ENCODE measurements at regions not wholly inside any gene's neighbourhood (a gene's known extent, or its start where the extent isn't known, plus 50 kb on each side); places are given as distances from the start of the nearest gene placed in this dataset.

DNA sequence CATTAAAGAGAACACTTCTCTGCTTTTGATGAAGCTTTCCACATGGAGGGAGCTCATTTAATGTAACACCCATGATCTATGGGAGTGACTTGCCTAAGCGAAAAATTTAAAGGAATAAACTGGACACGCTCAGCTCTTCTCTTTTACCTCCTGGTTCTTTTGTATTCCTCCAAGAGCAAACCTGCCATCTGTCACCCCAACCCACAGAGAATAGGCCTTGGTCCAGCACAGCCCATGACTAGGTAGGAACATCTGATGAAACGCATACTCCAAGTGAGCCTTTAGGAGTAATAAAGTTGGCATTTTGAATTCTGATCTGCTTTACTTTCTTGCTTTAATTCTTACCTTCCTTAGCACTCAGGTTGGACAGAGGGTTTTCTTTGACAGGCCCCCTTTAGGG lies 389.0 kb downstream of the HNRNPD start:
- 86 to 94% methylated on average over 3 of the region's 3 CpGs for WGBS, 2 donors
- intact Hi-C loops (cut with DNase I) = no loop called here
- Histone ChIP-seq H3K9me3 (ENCODE audit: control insufficient read depth, low read length) (peaks cover 1% of the 10 kb centered on the region), H3K4me3 (ENCODE audit: low read length in 2 of 2) (no peak overlapping the region), H3K27ac (ENCODE audit: low read depth in 1 of 2, low read length in 2 of 2) (no peak overlapping the region), H3K4me1 (ENCODE audit: control insufficient read depth in 1 of 2, insufficient read depth in 2 of 2, low read length in 2 of 2) (no peaks in the 10 kb centered on the region), H3K36me3 (ENCODE audit: control insufficient read depth in 1 of 2, insufficient read depth in 2 of 2, low read length in 1 of 2) (no peaks in the 10 kb centered on the region), H3K27me3 (ENCODE audit: control insufficient read depth in 1 of 2, insufficient read depth in 2 of 2, low read length in 1 of 2) (no peaks in the 10 kb centered on the region)
- ATAC-seq (ENCODE audit: low FRiP score) (no peak), DNase-seq (no peak)

- intact Hi-C loops (cut with DNase I) = no loop called here
- H3K4me3 ChIP-seq (ENCODE audit: low read length in 2 of 2) = no peak overlapping the region
- DNase-seq = no peak
- H3K27ac ChIP-seq (ENCODE audit: low read depth in 1 of 2, low read length in 2 of 2) = no peak overlapping the region
- 72 to 76% methylated on average over 2 of the region's 2 CpGs for WGBS, 2 donors
- no peaks in the 10 kb centered on the region for H3K36me3 ChIP-seq (ENCODE audit: control insufficient read depth in 1 of 2, insufficient read depth in 2 of 2, low read length in 1 of 2)
- H3K4me1 ChIP-seq (ENCODE audit: control insufficient read depth in 1 of 2, insufficient read depth in 2 of 2, low read length in 2 of 2) = no peaks in the 10 kb centered on the region
- peaks cover 1% of the 10 kb centered on the region for H3K9me3 ChIP-seq (ENCODE audit: control insufficient read depth, low read length)
- ATAC-seq (ENCODE audit: low FRiP score) = no peak
- H3K27me3 ChIP-seq (ENCODE audit: control insufficient read depth in 1 of 2, insufficient read depth in 2 of 2, low read length in 1 of 2) = no peaks in the 10 kb centered on the region
These were observed 390.8 kb downstream of the HNRNPD start for GRCh38 chr4:81982846-81983540.

GRCh38 chr4:81981218-81981617 lies 392.6 kb downstream of the HNRNPD start:
- peaks cover 1% of the 10 kb centered on the region for H3K9me3 ChIP-seq (ENCODE audit: control insufficient read depth, low read length)
- no peaks in the 10 kb centered on the region for H3K27me3 ChIP-seq (ENCODE audit: control insufficient read depth in 1 of 2, insufficient read depth in 2 of 2, low read length in 1 of 2)
- intact Hi-C loops (cut with DNase I) = no loop called here
- no peaks in the 10 kb centered on the region for H3K4me1 ChIP-seq (ENCODE audit: control insufficient read depth in 1 of 2, insufficient read depth in 2 of 2, low read length in 2 of 2)
- DNase-seq (no peak), ATAC-seq (ENCODE audit: low FRiP score) (no peak)
- no peaks in the 10 kb centered on the region for H3K36me3 ChIP-seq (ENCODE audit: control insufficient read depth in 1 of 2, insufficient read depth in 2 of 2, low read length in 1 of 2)
- WGBS, 2 donors = 83 to 88% methylated on average over 3 of the region's 3 CpGs
- H3K4me3 ChIP-seq (ENCODE audit: low read length in 2 of 2) = no peak overlapping the region
- no peak overlapping the region for H3K27ac ChIP-seq (ENCODE audit: low read depth in 1 of 2, low read length in 2 of 2)

DNA sequence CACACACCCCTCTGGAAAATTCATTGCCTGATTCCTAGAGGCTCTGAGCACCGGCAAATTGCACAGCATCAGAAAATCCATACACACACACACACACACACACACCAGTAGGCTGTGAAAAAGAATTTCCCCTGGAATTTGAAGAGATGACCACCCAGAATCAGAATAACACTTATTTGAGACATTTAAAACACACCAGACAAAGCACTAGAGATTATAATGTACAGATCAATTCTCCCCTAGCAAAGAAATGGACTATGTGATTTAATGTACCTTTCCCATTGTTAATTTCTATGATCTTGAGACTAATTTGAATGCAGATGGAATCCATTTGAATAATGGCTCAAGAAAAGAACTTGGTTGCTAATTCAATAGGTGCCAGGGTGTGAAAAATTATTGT lies 399.3 kb downstream of the HNRNPD start:
- no peaks in the 10 kb centered on the region for H3K9me3 ChIP-seq (ENCODE audit: control insufficient read depth, low read length)
- H3K36me3 ChIP-seq (ENCODE audit: control insufficient read depth in 1 of 2, insufficient read depth in 2 of 2, low read length in 1 of 2) = no peaks in the 10 kb centered on the region
- intact Hi-C loops (cut with DNase I) = no loop called here
- H3K27ac ChIP-seq (ENCODE audit: low read depth in 1 of 2, low read length in 2 of 2) = no peak overlapping the region
- H3K27me3 ChIP-seq (ENCODE audit: control insufficient read depth in 1 of 2, insufficient read depth in 2 of 2, low read length in 1 of 2) = no peaks in the 10 kb centered on the region
- DNase-seq = no peak
- ATAC-seq (ENCODE audit: low FRiP score) = no peak
- H3K4me3 ChIP-seq (ENCODE audit: low read length in 2 of 2) = no peak overlapping the region
- 26 to 30% methylated on average over 1 of the region's 1 CpG for WGBS, 2 donors
- no peaks in the 10 kb centered on the region for H3K4me1 ChIP-seq (ENCODE audit: control insufficient read depth in 1 of 2, insufficient read depth in 2 of 2, low read length in 2 of 2)

- 64 to 68% methylated on average over 4 of the region's 4 CpGs for WGBS, 2 donors
- Histone ChIP-seq H3K4me1 (ENCODE audit: control insufficient read depth in 1 of 2, insufficient read depth in 2 of 2, low read length in 2 of 2) (no peaks in the 10 kb centered on the region), H3K4me3 (ENCODE audit: low read length in 2 of 2) (no peak overlapping the region), H3K36me3 (ENCODE audit: control insufficient read depth in 1 of 2, insufficient read depth in 2 of 2, low read length in 1 of 2) (no peaks in the 10 kb centered on the region), H3K9me3 (ENCODE audit: control insufficient read depth, low read length) (no peaks in the 10 kb centered on the region), H3K27ac (ENCODE audit: low read depth in 1 of 2, low read length in 2 of 2) (no peak overlapping the region), H3K27me3 (ENCODE audit: control insufficient read depth in 1 of 2, insufficient read depth in 2 of 2, low read length in 1 of 2) (no peaks in the 10 kb centered on the region)
- DNase-seq (no peak), ATAC-seq (ENCODE audit: low FRiP score) (no peak)
- intact Hi-C loops (cut with DNase I) = no loop called here
These were observed 402.0 kb downstream of the HNRNPD start for GRCh38 chr4:81971637-81972381.

DNA sequence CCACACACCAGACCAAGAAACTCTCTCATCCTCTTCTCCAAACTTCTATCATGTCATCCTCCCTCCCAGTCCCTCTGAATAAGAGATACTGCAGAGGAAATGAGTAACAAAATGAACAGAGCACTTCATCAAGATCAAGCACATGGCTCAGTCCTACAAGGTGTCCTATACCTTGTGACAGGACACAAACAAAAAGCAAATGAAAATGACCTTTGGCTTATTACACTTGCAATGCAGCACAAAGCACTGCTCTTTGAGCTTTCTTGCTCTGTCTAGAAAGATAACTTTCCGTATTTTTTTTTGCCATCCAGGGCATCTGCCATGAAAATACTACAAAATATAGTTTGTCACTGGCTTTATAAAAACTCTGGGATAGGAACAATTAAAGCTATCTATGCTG lies 402.7 kb downstream of the HNRNPD start:
- ATAC-seq (ENCODE audit: low FRiP score) (no peak), DNase-seq (no peak)
- no peaks in the 10 kb centered on the region for H3K27me3 ChIP-seq (ENCODE audit: control insufficient read depth in 1 of 2, insufficient read depth in 2 of 2, low read length in 1 of 2)
- H3K36me3 ChIP-seq (ENCODE audit: control insufficient read depth in 1 of 2, insufficient read depth in 2 of 2, low read length in 1 of 2) = no peaks in the 10 kb centered on the region
- no peaks in the 10 kb centered on the region for H3K4me1 ChIP-seq (ENCODE audit: control insufficient read depth in 1 of 2, insufficient read depth in 2 of 2, low read length in 2 of 2)
- H3K4me3 ChIP-seq (ENCODE audit: low read length in 2 of 2) = no peak overlapping the region
- WGBS, 2 donors = 78 to 87% methylated on average over 1 of the region's 1 CpG
- H3K9me3 ChIP-seq (ENCODE audit: control insufficient read depth, low read length) = no peaks in the 10 kb centered on the region
- intact Hi-C loops (cut with DNase I) = no loop called here
- H3K27ac ChIP-seq (ENCODE audit: low read depth in 1 of 2, low read length in 2 of 2) = no peak overlapping the region

- intact Hi-C loops (cut with DNase I) = no loop called here
- 96 to 98% methylated on average over 1 of the region's 1 CpG for WGBS, 2 donors
- no peaks in the 10 kb centered on the region for H3K4me1 ChIP-seq (ENCODE audit: control insufficient read depth in 1 of 2, insufficient read depth in 2 of 2, low read length in 2 of 2)
- no peaks in the 10 kb centered on the region for H3K27me3 ChIP-seq (ENCODE audit: control insufficient read depth in 1 of 2, insufficient read depth in 2 of 2, low read length in 1 of 2)
- H3K9me3 ChIP-seq (ENCODE audit: control insufficient read depth, low read length) = no peaks in the 10 kb centered on the region
- H3K4me3 ChIP-seq (ENCODE audit: low read length in 2 of 2) = no peak overlapping the region
- no peaks in the 10 kb centered on the region for H3K36me3 ChIP-seq (ENCODE audit: control insufficient read depth in 1 of 2, insufficient read depth in 2 of 2, low read length in 1 of 2)
- no peak for DNase-seq
- no peak overlapping the region for H3K27ac ChIP-seq (ENCODE audit: low read depth in 1 of 2, low read length in 2 of 2)
- ATAC-seq (ENCODE audit: low FRiP score) = no peak
These were observed 403.3 kb downstream of the HNRNPD start for GRCh38 chr4:81970454-81970853.

- DNase-seq (no peak), ATAC-seq (ENCODE audit: low FRiP score) (no peak)
- Histone ChIP-seq H3K9me3 (ENCODE audit: control insufficient read depth, low read length) (no peaks in the 10 kb centered on the region), H3K27ac (ENCODE audit: low read depth in 1 of 2, low read length in 2 of 2) (no peak overlapping the region), H3K36me3 (ENCODE audit: control insufficient read depth in 1 of 2, insufficient read depth in 2 of 2, low read length in 1 of 2) (no peaks in the 10 kb centered on the region), H3K27me3 (ENCODE audit: control insufficient read depth in 1 of 2, insufficient read depth in 2 of 2, low read length in 1 of 2) (no peaks in the 10 kb centered on the region), H3K4me1 (ENCODE audit: control insufficient read depth in 1 of 2, insufficient read depth in 2 of 2, low read length in 2 of 2) (no peaks in the 10 kb centered on the region), H3K4me3 (ENCODE audit: low read length in 2 of 2) (no peak overlapping the region)
- WGBS, 2 donors = 53 to 54% methylated on average over 2 of the region's 2 CpGs
- intact Hi-C loops (cut with DNase I) = no loop called here
These were observed 407.1 kb downstream of the HNRNPD start for GRCh38 chr4:81966676-81967075.

GRCh38 chr4:81965911-81966310 lies 407.9 kb downstream of the HNRNPD start:
- no peaks in the 10 kb centered on the region for H3K36me3 ChIP-seq (ENCODE audit: control insufficient read depth in 1 of 2, insufficient read depth in 2 of 2, low read length in 1 of 2)
- ATAC-seq (ENCODE audit: low FRiP score) = no peak
- H3K27ac ChIP-seq (ENCODE audit: low read depth in 1 of 2, low read length in 2 of 2) = no peak overlapping the region
- H3K4me1 ChIP-seq (ENCODE audit: control insufficient read depth in 1 of 2, insufficient read depth in 2 of 2, low read length in 2 of 2) = no peaks in the 10 kb centered on the region
- DNase-seq = no peak
- H3K9me3 ChIP-seq (ENCODE audit: control insufficient read depth, low read length) = no peaks in the 10 kb centered on the region
- intact Hi-C loops (cut with DNase I) = no loop called here
- no peaks in the 10 kb centered on the region for H3K27me3 ChIP-seq (ENCODE audit: control insufficient read depth in 1 of 2, insufficient read depth in 2 of 2, low read length in 1 of 2)
- no peak overlapping the region for H3K4me3 ChIP-seq (ENCODE audit: low read length in 2 of 2)
- 74 to 76% methylated on average over 5 of the region's 5 CpGs for whole genome bisulfite sequencing, 2 donors

All from aorta (tissue), 5 donors.